ENCODE measurements at regions not wholly inside any gene's neighbourhood (a gene's known extent, or its start where the extent isn't known, plus 50 kb on each side); places are given as distances from the start of the nearest gene placed in this dataset.

- Histone ChIP-seq H3K4me1 (peaks cover 6% of the 10 kb centered on the region; the same call in 1 of the 2 replicates), H3K4me3 (ENCODE audit: low read depth, low read length) (no peak overlapping the region), H3K9me3 (no peaks in the 10 kb centered on the region), H3K27me3 (no peaks in the 10 kb centered on the region), H3K36me3 (no peaks in the 10 kb centered on the region)
- TF ChIP-seq, protein P1, sequence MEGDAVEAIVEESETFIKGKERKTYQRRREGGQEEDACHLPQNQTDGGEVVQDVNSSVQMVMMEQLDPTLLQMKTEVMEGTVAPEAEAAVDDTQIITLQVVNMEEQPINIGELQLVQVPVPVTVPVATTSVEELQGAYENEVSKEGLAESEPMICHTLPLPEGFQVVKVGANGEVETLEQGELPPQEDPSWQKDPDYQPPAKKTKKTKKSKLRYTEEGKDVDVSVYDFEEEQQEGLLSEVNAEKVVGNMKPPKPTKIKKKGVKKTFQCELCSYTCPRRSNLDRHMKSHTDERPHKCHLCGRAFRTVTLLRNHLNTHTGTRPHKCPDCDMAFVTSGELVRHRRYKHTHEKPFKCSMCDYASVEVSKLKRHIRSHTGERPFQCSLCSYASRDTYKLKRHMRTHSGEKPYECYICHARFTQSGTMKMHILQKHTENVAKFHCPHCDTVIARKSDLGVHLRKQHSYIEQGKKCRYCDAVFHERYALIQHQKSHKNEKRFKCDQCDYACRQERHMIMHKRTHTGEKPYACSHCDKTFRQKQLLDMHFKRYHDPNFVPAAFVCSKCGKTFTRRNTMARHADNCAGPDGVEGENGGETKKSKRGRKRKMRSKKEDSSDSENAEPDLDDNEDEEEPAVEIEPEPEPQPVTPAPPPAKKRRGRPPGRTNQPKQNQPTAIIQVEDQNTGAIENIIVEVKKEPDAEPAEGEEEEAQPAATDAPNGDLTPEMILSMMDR (IDR thresholded peaks at IDR 0.05; ENCODE audit: low read depth, low read length): no peak
- no peak for DNase-seq
Observed at GRCh38 chr10:28986117-28986792, 302.6 kb upstream of the LYZL1 start.

DNA sequence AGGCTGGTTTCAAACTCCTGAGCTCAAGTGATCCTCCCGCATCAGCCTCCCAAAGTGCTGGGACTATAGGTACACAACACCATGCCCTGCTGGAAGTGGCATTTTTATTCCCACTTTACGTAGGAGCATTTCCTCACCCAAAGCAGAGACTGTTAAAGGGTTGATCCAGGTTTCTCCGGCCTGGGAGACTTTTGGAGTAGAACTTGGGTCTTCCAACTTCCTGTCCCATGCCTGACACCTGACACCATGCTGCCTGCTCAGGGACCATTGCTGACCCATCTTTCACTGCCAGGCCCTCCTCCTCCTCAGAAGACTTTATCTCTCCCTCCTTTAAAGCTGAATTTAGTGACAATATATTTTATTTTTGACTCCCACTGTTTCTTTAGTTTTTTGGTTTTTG lies 302.0 kb upstream of the LYZL1 start:
- TF ChIP-seq, protein P1 (IDR thresholded peaks at IDR 0.05; ENCODE audit: low read depth, low read length): no peak
- Histone ChIP-seq H3K36me3 (no peaks in the 10 kb centered on the region), H3K4me3 (ENCODE audit: low read depth, low read length) (no peak overlapping the region), H3K27me3 (no peaks in the 10 kb centered on the region), H3K9me3 (no peaks in the 10 kb centered on the region), H3K4me1 (peaks cover 6% of the 10 kb centered on the region; the same call in 1 of the 2 replicates)
- DNase-seq: no peak

- DNase-seq: no peak
- Histone ChIP-seq H3K27me3 (no peaks in the 10 kb centered on the region), H3K36me3 (no peaks in the 10 kb centered on the region), H3K9me3 (no peaks in the 10 kb centered on the region), H3K4me1 (peaks cover 6% of the 10 kb centered on the region; the same call in 1 of the 2 replicates), H3K4me3 (ENCODE audit: low read depth, low read length) (no peak overlapping the region)
- TF ChIP-seq, protein P1 (IDR thresholded peaks at IDR 0.05; ENCODE audit: low read depth, low read length): no peak
Observed at GRCh38 chr10:28987555-28988320, 301.1 kb upstream of the LYZL1 start.

DNA sequence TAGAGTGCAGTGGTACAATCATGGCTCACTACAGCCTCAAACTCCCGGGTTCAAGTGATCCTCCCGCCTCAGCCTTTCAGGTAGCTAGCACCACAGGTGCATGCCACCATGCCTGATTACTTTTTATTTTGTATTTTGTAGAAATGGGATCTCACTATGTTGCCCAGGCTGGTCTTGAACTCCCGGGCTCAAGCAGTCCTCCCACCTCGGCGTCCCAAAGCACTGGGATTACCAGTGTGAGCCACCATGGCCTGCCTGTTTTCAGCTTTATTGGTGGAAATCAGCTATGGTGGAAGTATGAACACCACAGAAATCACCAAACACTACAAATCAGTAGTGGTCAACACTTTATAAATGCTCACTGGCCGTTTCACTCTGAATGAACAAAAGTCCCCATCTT lies 299.9 kb upstream of the LYZL1 start:
- TF ChIP-seq, protein P1 (IDR thresholded peaks at IDR 0.05; ENCODE audit: low read depth, low read length): no peak
- no peak for DNase-seq
- Histone ChIP-seq H3K4me1 (peaks cover 5% of the 10 kb centered on the region; the same call in 1 of the 2 replicates), H3K4me3 (ENCODE audit: low read depth, low read length) (no peak overlapping the region), H3K36me3 (no peaks in the 10 kb centered on the region), H3K27me3 (no peaks in the 10 kb centered on the region), H3K9me3 (no peaks in the 10 kb centered on the region)

DNA sequence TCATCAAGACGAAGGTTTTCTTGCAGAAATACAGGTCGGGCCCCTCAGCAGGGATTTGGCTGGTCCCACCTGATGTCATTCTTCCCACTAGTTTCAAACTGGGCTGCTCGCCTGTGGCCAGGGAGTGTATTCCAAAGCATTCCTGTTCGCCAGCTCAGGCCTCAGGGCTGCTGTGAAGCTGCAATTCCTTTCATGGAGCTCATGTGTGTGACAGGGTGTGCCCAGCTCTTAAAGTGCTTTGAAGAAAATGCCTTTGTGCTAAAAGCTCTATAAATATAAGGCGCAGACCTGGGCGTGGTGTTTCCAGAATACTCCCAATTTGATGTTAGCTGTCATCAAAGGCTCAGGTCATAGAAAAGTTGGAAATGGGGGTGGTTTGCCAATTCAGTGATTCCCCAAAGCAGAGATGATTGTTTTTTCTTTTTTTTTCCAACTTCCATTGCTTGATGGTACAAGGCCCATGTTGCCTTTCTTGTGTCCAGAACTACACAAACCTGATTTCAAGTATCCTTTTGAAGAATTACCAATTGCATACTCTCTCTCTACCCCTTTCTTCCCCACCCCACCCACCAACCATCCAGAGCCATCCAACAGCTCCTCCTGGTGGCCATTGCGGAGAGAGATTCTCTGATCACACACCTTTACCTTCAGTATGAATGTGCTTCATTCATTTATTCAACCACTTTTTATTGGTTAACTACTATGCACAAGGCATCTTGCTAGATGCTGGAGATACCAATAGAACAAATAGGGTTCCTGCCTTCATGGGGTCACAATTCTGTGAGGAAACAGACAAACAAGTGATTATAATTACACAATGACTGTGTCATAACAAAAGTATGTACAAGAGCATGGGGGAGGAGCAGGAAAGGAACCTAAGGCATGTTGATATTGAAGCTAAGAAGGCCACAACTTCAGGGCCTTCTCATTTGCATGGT lies 297.3 kb upstream of the LYZL1 start:
- no peaks in the 10 kb centered on the region for H3K36me3 ChIP-seq
- no peaks in the 10 kb centered on the region for H3K9me3 ChIP-seq
- TF ChIP-seq, protein P1 (IDR thresholded peaks at IDR 0.05; ENCODE audit: low read depth, low read length): peak; percentile 90
- no peak overlapping the region for H3K4me3 ChIP-seq (ENCODE audit: low read depth, low read length)
- no peaks in the 10 kb centered on the region for H3K4me1 ChIP-seq
- no peaks in the 10 kb centered on the region for H3K27me3 ChIP-seq
- peak; percentile 67 for DNase-seq

All from BE2C (cell line).